IMR-90 (cell line): ENCODE measurements at regions not wholly inside any gene's neighbourhood (a gene's known extent, or its start where the extent isn't known, plus 50 kb on each side); places are given as distances from the start of the nearest gene placed in this dataset.

ENCODE experiments used
- ATAC-seq: fragments of 200-7000 bp; cut with Tn5 transposase; 2 replicates; pipeline ENCODE4 v1.9.1; 2020; ENCODE audit warnings: low read depth, mild to moderate bottlenecking, moderate library complexity
- BruUV-seq: library from RNA; stranded (reverse); fragments of 400-500 nt; replicated peaks from 2 replicates; lab custom pipeline; 2021; lab: Mats Ljungman, UMichigan
- CTCF ChIA-PET: fragments of 300-600 bp; formaldehyde crosslinking; extraction: SDS; loops from one replicate; lab custom pipeline; 2021; ENCODE audit warnings: antibody characterized with exemption; lab: Yijun Ruan, JAX
- POLR2A ChIA-PET: fragments of 300-600 bp; sonication (Branson Sonifier 250); formaldehyde crosslinking; loops from one replicate; lab custom pipeline; 2022; ENCODE audit warnings: antibody characterized with exemption; ENCODE audit not compliant: unreplicated experiment; lab: Charles Lee
- DNase-seq: peaks from one replicate; pipeline ENCODE4 v3.0.0; 2013
- H2AFZ ChIP-seq: replicated peaks from 2 replicates; pipeline ENCODE3; 2013; ENCODE audit warnings: low read length, mild to moderate bottlenecking; ENCODE audit not compliant: poor library complexity
- H2AK5ac ChIP-seq: 2 replicates; pipeline ENCODE4 v1.6.1; 2013; ENCODE audit warnings: low read depth, low read length, inconsistent platforms
- H2AK9ac ChIP-seq: replicated peaks from 2 replicates; pipeline ENCODE3; 2013; ENCODE audit warnings: mild to moderate bottlenecking, low read depth, low read length, moderate library complexity; ENCODE audit not compliant: poor library complexity
- H2BK120ac ChIP-seq: 2 replicates; pipeline ENCODE4 v1.6.1; 2013; ENCODE audit warnings: low read depth, low read length, inconsistent platforms
- H2BK15ac ChIP-seq: 3 replicates; pipeline ENCODE4 v1.6.1; 2013; ENCODE audit warnings: low read depth, low read length, inconsistent platforms
- H2BK20ac ChIP-seq: 2 replicates; pipeline ENCODE4 v1.6.1; 2013; ENCODE audit warnings: low read depth, mild to moderate bottlenecking, inconsistent platforms, low read length, moderate library complexity
- H2BK5ac ChIP-seq: 2 replicates; pipeline ENCODE4 v1.6.1; 2013; ENCODE audit warnings: mild to moderate bottlenecking, low read depth, low read length, inconsistent platforms; ENCODE audit not compliant: poor library complexity, severe bottlenecking
- H3K14ac ChIP-seq: replicated peaks from 2 replicates; pipeline ENCODE4 v1.6.1; 2013; ENCODE audit warnings: low read depth, low read length, inconsistent platforms
- H3K18ac ChIP-seq: 2 replicates; pipeline ENCODE4 v1.6.1; 2013; ENCODE audit warnings: low read depth, low read length, control low read depth
- H3K23ac ChIP-seq: 2 replicates; pipeline ENCODE4 v1.6.1; 2013; ENCODE audit warnings: low read depth, low read length, inconsistent platforms
- H3K27ac ChIP-seq: 2 replicates; pipeline ENCODE4 v1.5.1; 2013; ENCODE audit warnings: mild to moderate bottlenecking, control low read depth, low read length; ENCODE audit not compliant: insufficient read depth
- H3K27me3 ChIP-seq: 2 replicates; pipeline ENCODE4 v1.6.1; 2013; ENCODE audit warnings: low read length; ENCODE audit not compliant: control insufficient read depth, insufficient read depth
- H3K36me3 ChIP-seq: 2 replicates; pipeline ENCODE4 v1.6.1; 2013; ENCODE audit warnings: low read length, mixed read lengths; ENCODE audit not compliant: control insufficient read depth, insufficient read depth
- H3K4ac ChIP-seq: 2 replicates; pipeline ENCODE4 v1.6.1; 2013; ENCODE audit warnings: low read depth, low read length, inconsistent platforms
- H3K4me1 ChIP-seq: 2 replicates; pipeline ENCODE4 v1.6.1; 2013; ENCODE audit warnings: low read length, mixed read lengths; ENCODE audit not compliant: control insufficient read depth, insufficient read depth
- H3K4me2 ChIP-seq: 2 replicates; pipeline ENCODE4 v1.6.1; 2013; ENCODE audit warnings: low read depth, mild to moderate bottlenecking, control low read depth, low read length, moderate library complexity
- H3K4me3 ChIP-seq: 2 replicates; pipeline ENCODE4 v1.5.1; 2013; ENCODE audit warnings: low read depth, mild to moderate bottlenecking, control low read depth, low read length, moderate library complexity; ENCODE audit not compliant: insufficient read depth
- H3K56ac ChIP-seq: 2 replicates; pipeline ENCODE4 v1.6.1; 2013; ENCODE audit warnings: low read length, inconsistent platforms; ENCODE audit not compliant: insufficient read depth; ENCODE audit errors: extremely low read depth
- H3K79me1 ChIP-seq, 2 experiments: 2 replicates each; pipeline ENCODE4 v1.6.1; 2013; ENCODE audit warnings: low read length in 2 of 2, inconsistent platforms in 1 of 2, low read depth in 1 of 2
- H3K9ac ChIP-seq: 2 replicates; pipeline ENCODE4 v1.6.1; 2013; ENCODE audit warnings: low read depth, low read length, control low read depth
- H3K9me1 ChIP-seq: 2 replicates; pipeline ENCODE4 v1.6.1; 2013; ENCODE audit warnings: low read length, inconsistent platforms; ENCODE audit not compliant: insufficient read depth
- H3K9me3 ChIP-seq: 2 replicates; pipeline ENCODE4 v1.6.1; 2013; ENCODE audit warnings: low read length; ENCODE audit not compliant: control insufficient read depth, insufficient read depth
- H4K20me1 ChIP-seq: 2 replicates; pipeline ENCODE4 v1.6.1; 2013; ENCODE audit warnings: low read length, inconsistent platforms; ENCODE audit not compliant: insufficient read depth
- H4K5ac ChIP-seq: 2 replicates; pipeline ENCODE4 v1.6.1; 2013; ENCODE audit warnings: mild to moderate bottlenecking, low read depth, low read length, control low read depth
- H4K8ac ChIP-seq, 2 experiments: 2 replicates each; pipeline ENCODE4 v1.6.1; 2013; ENCODE audit warnings: low read depth in 2 of 2, low read length in 2 of 2, control low read depth in 1 of 2, inconsistent platforms in 1 of 2
- H4K91ac ChIP-seq: 2 replicates; pipeline ENCODE4 v1.6.1; 2013; ENCODE audit warnings: low read depth, low read length, inconsistent platforms; ENCODE audit not compliant: insufficient read depth
- BHLHE40 ChIP-seq: fragments of 150-350 bp; IDR thresholded peaks from 2 replicates; pipeline ENCODE4 v1.6.1; 2016; ENCODE audit warnings: mild to moderate bottlenecking, low read depth, low read length
- CEBPB ChIP-seq: IDR thresholded peaks from 2 replicates; pipeline ENCODE4 v1.6.1; 2012; ENCODE audit warnings: low read depth, low read length, improper control_type of control experiment
- CHD1 ChIP-seq: IDR thresholded peaks from 2 replicates; pipeline ENCODE4 v1.6.1; 2012; ENCODE audit warnings: low read depth, low read length, improper control_type of control experiment
- CTCF ChIP-seq: conservative IDR thresholded peaks from 2 replicates; pipeline ENCODE4 v1.5.1; 2012; ENCODE audit warnings: mild to moderate bottlenecking, low read depth, low read length, improper control_type of control experiment
- ELK1 ChIP-seq: fragments of 150-350 bp; IDR thresholded peaks from 2 replicates; pipeline ENCODE4 v1.6.1; 2016; ENCODE audit warnings: low read depth, mild to moderate bottlenecking, low read length, moderate library complexity, borderline replicate concordance
- MAFK ChIP-seq: IDR thresholded peaks from 2 replicates; pipeline ENCODE4 v1.6.1; 2012; ENCODE audit warnings: low read depth, low read length, improper control_type of control experiment
- MXI1 ChIP-seq: IDR thresholded peaks from 2 replicates; pipeline ENCODE4 v1.6.1; 2012; ENCODE audit warnings: low read depth, mild to moderate bottlenecking, low read length, moderate library complexity, borderline replicate concordance
- POLR2A ChIP-seq: IDR thresholded peaks from 2 replicates; pipeline ENCODE4 v1.6.1; 2012; ENCODE audit warnings: mild to moderate bottlenecking, low read depth, low read length
- RAD21 ChIP-seq: IDR thresholded peaks from 2 replicates; pipeline ENCODE4 v1.6.1; 2012; ENCODE audit warnings: low read length, improper control_type of control experiment
- RCOR1 ChIP-seq: IDR thresholded peaks from 2 replicates; pipeline ENCODE4 v1.6.1; 2012; ENCODE audit warnings: mild to moderate bottlenecking, low read length, improper control_type of control experiment; ENCODE audit not compliant: insufficient replicate concordance
- RFX5 ChIP-seq: IDR thresholded peaks from 2 replicates; pipeline ENCODE4 v1.8.0; 2012; ENCODE audit warnings: low read depth, mild to moderate bottlenecking, low read length, moderate library complexity
- SMC3 ChIP-seq: fragments of 150-350 bp; IDR thresholded peaks from 2 replicates; pipeline ENCODE4 v1.6.1; 2016; ENCODE audit warnings: low read depth, mild to moderate bottlenecking, antibody characterized with exemption, low read length, moderate library complexity
- WGBS, 2 experiments: methylation state at CpG; one replicate each; pipeline versions ENCODE4 v1.1.5 to v1.1.7; 2013; ENCODE audit warnings: missing lambda C conversion rate in 2 of 2; ENCODE audit not compliant: insufficient read length in 1 of 2; ENCODE audit errors: extremely low coverage in 2 of 2; 5-methylcytosine and 5-hydroxymethylcytosine counted together
- dilution Hi-C: fragments of 300-500 bp; cut with HindIII; formaldehyde crosslinking; loops from one replicate; pipeline ENCODE4 v1.14.3; 2018; ENCODE audit warnings: low sequenced_read_pairs; ENCODE audit not compliant: unreplicated experiment
- in situ Hi-C: fragments of 300-500 bp; cut with MboI; formaldehyde crosslinking; loops from 3 replicates; pipeline ENCODE4 v1.14.3; 2019; ENCODE audit warnings: low sequenced_read_pairs, inconsistent platforms, mixed read lengths
- intact Hi-C: fragments of 100-400 bp; cut with micrococcal nuclease; formaldehyde crosslinking; loops from 2 replicates; pipeline ENCODE4 v1.10.0; 2022

- Histone ChIP-seq H3K9me1 (peaks cover 5% of the 10 kb centered on the region; the same call in 1 of the 2 replicates), H3K4ac (no peak overlapping the region), H3K27ac (no peak overlapping the region), H3K4me1 (no peaks in the 10 kb centered on the region), H3K14ac (no peak overlapping the region), H2AFZ (no peak overlapping the region), H3K9me3 (peaks cover 2% of the 10 kb centered on the region; the same call in 1 of the 2 replicates), H2BK20ac (no peak overlapping the region), H3K27me3 (no peaks in the 10 kb centered on the region), H4K5ac (no peak overlapping the region), H2BK5ac (no peak overlapping the region), H3K36me3 (no peaks in the 10 kb centered on the region), H3K79me1 (no peaks in the 10 kb centered on the region), H3K23ac (no peak overlapping the region), H4K8ac (no peak overlapping the region), H4K20me1 (no peaks in the 10 kb centered on the region), H3K4me2 (no peak overlapping the region), H2BK15ac (no peak overlapping the region), H3K18ac (no peak overlapping the region), H2AK5ac (no peak overlapping the region), H2AK9ac (no peak overlapping the region), H3K56ac (no peak overlapping the region), H3K9ac (no peak overlapping the region), H2BK120ac (no peak overlapping the region), H3K4me3 (no peak overlapping the region), H4K91ac (no peak overlapping the region)
- DNase-seq (no peak), ATAC-seq (no peak)
- in situ Hi-C loops (no loop called here), intact Hi-C loops (no loop called here), dilution Hi-C loops (no loop called here)
- ChIA-PET CTCF (no interaction called here), POLR2A (no interaction called here)
- no CpG with 5 or more reads among the region's 2 CpGs for WGBS, 2 experiments
- no TSS peak for BruUV-seq
- TF ChIP-seq CHD1 (no peak), ELK1 (no peak), RCOR1 (no peak), CTCF (no peak), CEBPB (no peak), MAFK (no peak), BHLHE40 (no peak), POLR2A (no peak), MXI1 (no peak), RAD21 (no peak), SMC3 (no peak), RFX5 (no peak)
Measured at GRCh38 chr5:159480849-159481248, 150.6 kb upstream of the IL12B start.
